ENCODE measurements at regions not wholly inside any gene's neighbourhood (a gene's known extent, or its start where the extent isn't known, plus 50 kb on each side); places are given as distances from the start of the nearest gene placed in this dataset.

GRCh38 chr2:236984046-236984445 lies 101.6 kb upstream of the COPS8 start:
- peaks cover 3% of the 10 kb centered on the region for H3K9me3 ChIP-seq (ENCODE audit: control insufficient read depth, low read depth, low read length)
- WGBS (ENCODE audit: insufficient coverage, low lambda C conversion rate): 50% methylated on average over 1 of the region's 1 CpG
- H3K27me3 ChIP-seq (ENCODE audit: control insufficient read depth, insufficient read depth, low read length): no peaks in the 10 kb centered on the region

GRCh38 chr2:236985761-236986339 lies 99.8 kb upstream of the COPS8 start:
- Histone ChIP-seq H3K36me3 (ENCODE audit: control insufficient read depth, insufficient read depth, low read length) (no peaks in the 10 kb centered on the region), H3K4me1 (ENCODE audit: control insufficient read depth, insufficient read depth, low read length) (peaks cover 6% of the 10 kb centered on the region), H3K4me3 (ENCODE audit: low read length) (no peak overlapping the region), H3K27me3 (ENCODE audit: control insufficient read depth, insufficient read depth, low read length) (no peaks in the 10 kb centered on the region), H3K9me3 (ENCODE audit: control insufficient read depth, low read depth, low read length) (peaks cover 3% of the 10 kb centered on the region), H3K27ac (ENCODE audit: low read length) (no peak overlapping the region)
- DNase-seq: no peak
- WGBS (ENCODE audit: insufficient coverage, low lambda C conversion rate): no CpG with 5 or more reads among the region's 7 CpGs

More at GRCh38 chr2:236984046-236984445, 101.6 kb upstream of the COPS8 start:
- H3K4me1 ChIP-seq (ENCODE audit: control insufficient read depth, insufficient read depth, low read length): peaks cover 6% of the 10 kb centered on the region
- H3K27ac ChIP-seq (ENCODE audit: low read length): no peak overlapping the region
- no peak for DNase-seq
- no peak overlapping the region for H3K4me3 ChIP-seq (ENCODE audit: low read length)
- H3K36me3 ChIP-seq (ENCODE audit: control insufficient read depth, insufficient read depth, low read length): no peaks in the 10 kb centered on the region

DNA sequence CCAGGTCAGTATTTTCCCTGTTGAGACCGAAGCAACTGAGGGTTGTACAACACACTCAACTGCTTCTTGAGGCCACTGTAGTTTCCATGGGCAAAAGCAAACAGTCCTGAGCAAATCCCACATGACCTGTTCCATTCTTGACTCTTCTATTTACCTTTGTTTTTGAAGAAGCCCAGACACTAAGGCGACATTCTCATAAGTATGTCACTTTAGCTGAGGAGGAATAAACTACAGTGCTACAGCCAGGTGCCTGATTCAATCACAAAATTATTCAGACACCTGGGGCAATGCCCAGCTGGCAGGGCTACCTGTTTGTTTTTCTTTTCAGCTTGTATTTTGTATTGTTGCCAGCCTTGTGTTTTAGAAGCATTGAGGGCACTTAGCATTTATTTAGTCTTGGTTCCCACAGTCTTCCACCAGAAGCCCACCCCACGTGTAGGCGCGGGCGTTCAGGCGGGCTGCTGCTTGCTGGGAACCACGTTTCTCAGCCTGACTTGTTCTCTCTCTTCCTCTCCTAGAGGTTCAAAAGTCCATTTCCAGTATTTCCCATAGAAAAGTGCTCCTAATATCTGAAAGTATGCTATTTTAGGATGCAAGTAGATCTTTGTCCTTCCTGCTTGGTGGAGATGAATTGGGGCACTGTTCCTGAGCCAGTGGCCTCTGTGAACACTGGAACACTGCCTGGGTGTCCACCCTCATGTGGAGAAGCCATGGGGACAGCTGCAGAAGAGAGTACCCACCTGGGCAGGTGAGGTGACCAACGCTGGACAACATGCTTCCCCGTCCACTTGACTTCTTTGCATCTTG lies 99.0 kb upstream of the COPS8 start:
- Histone ChIP-seq H3K36me3 (ENCODE audit: control insufficient read depth, insufficient read depth, low read length) (no peaks in the 10 kb centered on the region), H3K9me3 (ENCODE audit: control insufficient read depth, low read depth, low read length) (peaks cover 3% of the 10 kb centered on the region), H3K27ac (ENCODE audit: low read length) (no peak overlapping the region), H3K4me3 (ENCODE audit: low read length) (no peak overlapping the region), H3K27me3 (ENCODE audit: control insufficient read depth, insufficient read depth, low read length) (no peaks in the 10 kb centered on the region), H3K4me1 (ENCODE audit: control insufficient read depth, insufficient read depth, low read length) (peaks cover 6% of the 10 kb centered on the region)
- WGBS (ENCODE audit: insufficient coverage, low lambda C conversion rate): no CpG with 5 or more reads among the region's 10 CpGs
- peak in 1 of 2 donors; percentile 16 for DNase-seq

- Histone ChIP-seq H3K27me3 (ENCODE audit: control insufficient read depth, insufficient read depth, low read length) (no peaks in the 10 kb centered on the region), H3K36me3 (ENCODE audit: control insufficient read depth, insufficient read depth, low read length) (no peaks in the 10 kb centered on the region), H3K27ac (ENCODE audit: low read length) (peak overlapping the region; percentile 10), H3K9me3 (ENCODE audit: control insufficient read depth, low read depth, low read length) (peaks cover 3% of the 10 kb centered on the region), H3K4me1 (ENCODE audit: control insufficient read depth, insufficient read depth, low read length) (peaks cover 3% of the 10 kb centered on the region), H3K4me3 (ENCODE audit: low read length) (no peak overlapping the region)
- DNase-seq: no peak
- no CpG with 5 or more reads among the region's 2 CpGs for WGBS (ENCODE audit: insufficient coverage, low lambda C conversion rate)
Observed at GRCh38 chr2:236988216-236988615, 97.5 kb upstream of the COPS8 start.

DNA sequence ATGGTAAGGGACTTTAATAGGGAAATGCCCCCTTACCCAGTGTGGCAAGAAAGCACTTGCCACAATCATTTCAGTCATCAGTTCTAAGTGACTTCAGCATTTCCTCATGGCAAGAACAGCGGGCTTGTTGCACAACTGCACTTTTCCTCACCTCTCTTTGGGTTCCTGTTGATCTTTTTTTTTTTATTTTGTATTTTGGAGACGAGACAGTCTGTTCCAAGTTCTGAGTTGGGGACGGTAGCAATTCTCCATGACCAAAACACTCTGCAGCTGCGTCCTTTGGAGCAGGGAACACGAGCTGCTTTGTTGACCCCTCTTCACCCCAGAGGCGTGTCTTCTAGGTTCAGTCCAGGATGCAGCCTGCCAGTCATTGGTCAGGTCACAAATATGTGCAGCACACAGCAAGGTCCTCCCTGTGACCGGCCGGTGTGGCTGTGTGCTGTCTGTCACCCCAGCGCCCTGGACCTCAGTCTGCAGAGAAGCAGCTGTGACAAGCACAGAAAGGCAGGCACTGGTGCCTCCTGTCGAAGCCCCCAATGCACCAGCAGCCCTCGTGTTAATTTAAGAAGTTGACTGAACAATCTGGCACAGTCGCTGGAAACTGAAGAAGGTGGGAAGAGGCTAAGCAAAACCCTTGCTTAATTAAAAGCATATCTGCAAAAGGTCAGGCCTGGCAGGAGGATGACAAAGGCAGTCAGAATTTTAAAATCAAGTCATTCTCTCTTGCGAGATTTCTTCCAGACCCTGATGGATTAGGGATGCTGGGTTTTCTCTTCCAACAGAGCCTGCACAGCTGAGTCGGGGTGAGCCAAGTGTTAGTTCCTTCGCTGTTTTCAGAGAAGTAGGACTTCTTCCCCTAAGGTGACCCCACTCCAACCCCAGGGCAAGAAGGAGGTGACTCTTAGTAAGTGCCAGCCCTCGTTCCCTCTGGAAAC lies 96.7 kb upstream of the COPS8 start:
- no peaks in the 10 kb centered on the region for H3K27me3 ChIP-seq (ENCODE audit: control insufficient read depth, insufficient read depth, low read length)
- WGBS (ENCODE audit: insufficient coverage, low lambda C conversion rate): no CpG with 5 or more reads among the region's 16 CpGs
- H3K36me3 ChIP-seq (ENCODE audit: control insufficient read depth, insufficient read depth, low read length): no peaks in the 10 kb centered on the region
- peaks cover 3% of the 10 kb centered on the region for H3K4me1 ChIP-seq (ENCODE audit: control insufficient read depth, insufficient read depth, low read length)
- DNase-seq: peak; percentile 61 to 62
- H3K4me3 ChIP-seq (ENCODE audit: low read length): no peak overlapping the region
- H3K9me3 ChIP-seq (ENCODE audit: control insufficient read depth, low read depth, low read length): no peaks in the 10 kb centered on the region
- H3K27ac ChIP-seq (ENCODE audit: low read length): peak overlapping the region; percentile 10

DNA sequence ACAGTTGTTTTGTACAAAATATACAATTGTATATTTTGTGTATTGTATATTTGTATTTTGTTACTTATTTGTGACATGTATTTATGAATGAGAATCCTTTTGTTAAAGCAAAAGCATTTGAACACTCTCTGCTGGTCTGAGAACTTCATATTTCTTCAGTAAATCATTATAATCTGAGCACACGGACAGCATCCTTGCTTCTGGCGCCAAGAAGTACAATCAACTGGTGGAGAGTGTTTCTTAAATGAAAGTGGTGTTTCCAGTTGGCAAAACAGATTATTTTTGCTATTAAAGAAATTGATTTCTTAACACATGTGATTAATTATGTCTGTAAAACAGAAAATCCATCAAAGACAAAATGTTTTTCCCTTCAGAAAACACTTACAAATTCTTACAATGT lies 95.1 kb upstream of the COPS8 start:
- Histone ChIP-seq H3K4me3 (ENCODE audit: low read length) (no peak overlapping the region), H3K4me1 (ENCODE audit: control insufficient read depth, insufficient read depth, low read length) (peaks cover 3% of the 10 kb centered on the region), H3K9me3 (ENCODE audit: control insufficient read depth, low read depth, low read length) (no peaks in the 10 kb centered on the region), H3K36me3 (ENCODE audit: control insufficient read depth, insufficient read depth, low read length) (no peaks in the 10 kb centered on the region), H3K27ac (ENCODE audit: low read length) (no peak overlapping the region), H3K27me3 (ENCODE audit: control insufficient read depth, insufficient read depth, low read length) (no peaks in the 10 kb centered on the region)
- WGBS (ENCODE audit: insufficient coverage, low lambda C conversion rate): no CpG with 5 or more reads among the region's 2 CpGs
- no peak for DNase-seq

DNA sequence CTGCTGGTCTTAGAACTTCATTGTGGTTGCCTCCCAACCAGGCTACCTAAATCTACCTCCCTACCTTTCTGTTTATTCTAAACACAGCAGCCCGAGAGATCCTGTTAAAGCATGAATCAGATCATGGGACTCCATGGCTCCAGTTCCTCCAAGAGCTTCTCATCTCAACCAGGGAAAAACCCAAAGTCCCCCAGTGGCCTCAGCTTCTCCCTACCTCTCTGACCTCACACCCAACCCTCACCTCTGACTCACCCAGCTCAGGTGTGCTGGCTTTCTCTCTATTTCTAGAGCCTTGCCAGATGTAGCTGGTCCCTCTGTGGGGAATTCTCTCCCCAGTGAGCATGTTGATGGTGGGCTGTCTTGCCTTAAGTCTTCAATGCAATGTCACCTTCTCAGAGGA lies 93.8 kb upstream of the COPS8 start:
- H3K4me1 ChIP-seq (ENCODE audit: control insufficient read depth, insufficient read depth, low read length): peaks cover 3% of the 10 kb centered on the region
- no peaks in the 10 kb centered on the region for H3K36me3 ChIP-seq (ENCODE audit: control insufficient read depth, insufficient read depth, low read length)
- H3K4me3 ChIP-seq (ENCODE audit: low read length): no peak overlapping the region
- no peak overlapping the region for H3K27ac ChIP-seq (ENCODE audit: low read length)
- H3K9me3 ChIP-seq (ENCODE audit: control insufficient read depth, low read depth, low read length): no peaks in the 10 kb centered on the region
- WGBS (ENCODE audit: insufficient coverage, low lambda C conversion rate): no CpG with 5 or more reads among the region's 1 CpG
- no peaks in the 10 kb centered on the region for H3K27me3 ChIP-seq (ENCODE audit: control insufficient read depth, insufficient read depth, low read length)
- DNase-seq: no peak

DNA sequence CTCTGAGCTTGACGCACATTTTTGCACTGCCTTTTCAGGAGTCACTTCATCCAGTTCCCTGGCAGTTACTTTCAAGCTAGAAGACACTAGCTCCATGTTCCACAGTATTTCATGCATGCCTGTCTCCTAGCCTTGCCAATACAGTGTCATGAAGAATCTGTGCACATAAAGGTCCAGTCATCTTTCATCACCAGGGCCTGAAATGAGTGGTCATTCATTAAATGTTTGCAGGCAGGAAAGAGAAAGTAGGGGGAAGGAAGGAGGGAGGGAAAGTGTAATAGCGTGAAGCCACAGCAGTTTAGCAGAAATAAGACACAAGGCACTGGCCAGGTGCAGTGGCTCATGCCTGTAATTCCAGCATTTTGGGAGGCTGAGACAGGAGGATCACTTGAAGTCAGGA lies 92.4 kb upstream of the COPS8 start:
- Histone ChIP-seq H3K4me1 (ENCODE audit: control insufficient read depth, insufficient read depth, low read length) (peaks cover 3% of the 10 kb centered on the region), H3K36me3 (ENCODE audit: control insufficient read depth, insufficient read depth, low read length) (no peaks in the 10 kb centered on the region), H3K27me3 (ENCODE audit: control insufficient read depth, insufficient read depth, low read length) (no peaks in the 10 kb centered on the region), H3K4me3 (ENCODE audit: low read length) (no peak overlapping the region), H3K27ac (ENCODE audit: low read length) (no peak overlapping the region), H3K9me3 (ENCODE audit: control insufficient read depth, low read depth, low read length) (no peaks in the 10 kb centered on the region)
- no peak for DNase-seq
- WGBS (ENCODE audit: insufficient coverage, low lambda C conversion rate): no CpG with 5 or more reads among the region's 2 CpGs

- no peak for DNase-seq
- whole genome bisulfite sequencing (ENCODE audit: insufficient coverage, low lambda C conversion rate): 83% methylated on average over 3 of the region's 9 CpGs
- no peaks in the 10 kb centered on the region for H3K36me3 ChIP-seq (ENCODE audit: control insufficient read depth, insufficient read depth, low read length)
- no peak overlapping the region for H3K4me3 ChIP-seq (ENCODE audit: low read length)
- no peaks in the 10 kb centered on the region for H3K4me1 ChIP-seq (ENCODE audit: control insufficient read depth, insufficient read depth, low read length)
- H3K9me3 ChIP-seq (ENCODE audit: control insufficient read depth, low read depth, low read length): no peaks in the 10 kb centered on the region
- H3K27me3 ChIP-seq (ENCODE audit: control insufficient read depth, insufficient read depth, low read length): no peaks in the 10 kb centered on the region
- no peak overlapping the region for H3K27ac ChIP-seq (ENCODE audit: low read length)
Observed at GRCh38 chr2:236994361-236994760, 91.3 kb upstream of the COPS8 start.

DNA sequence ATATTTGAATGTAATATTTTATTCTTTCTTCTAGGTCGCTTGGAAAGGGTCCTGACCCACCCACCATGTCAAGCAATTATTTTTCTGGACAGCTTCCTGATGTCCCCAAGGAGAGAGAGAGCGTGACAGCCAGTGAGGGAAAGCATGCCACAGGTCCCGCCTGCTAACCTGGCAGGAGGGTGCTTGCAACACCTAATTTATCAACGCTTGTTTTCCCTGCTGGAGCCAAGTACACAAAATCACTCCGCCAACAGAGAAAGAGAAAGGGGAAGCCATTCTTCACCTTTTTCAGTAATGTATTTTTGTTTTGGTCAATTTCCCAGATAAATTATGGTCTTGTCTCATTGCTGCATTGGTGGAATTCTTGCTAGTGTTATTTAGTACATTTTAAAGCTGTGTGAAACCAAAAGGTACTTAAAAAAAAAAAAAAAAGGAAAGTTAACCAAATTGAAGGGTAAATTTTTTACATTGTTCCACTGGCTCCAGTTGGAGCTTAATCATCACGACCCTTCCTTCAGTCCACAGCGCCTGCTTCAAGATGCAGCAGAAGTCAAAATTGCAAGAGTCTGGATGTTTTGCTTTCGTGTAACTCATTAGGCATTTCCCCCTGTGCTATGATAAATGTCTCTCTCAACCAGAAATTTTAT lies 88.5 kb upstream of the COPS8 start:
- 60% methylated on average over 1 of the region's 8 CpGs for WGBS (ENCODE audit: insufficient coverage, low lambda C conversion rate)
- no peak overlapping the region for H3K4me3 ChIP-seq (ENCODE audit: low read length)
- no peaks in the 10 kb centered on the region for H3K4me1 ChIP-seq (ENCODE audit: control insufficient read depth, insufficient read depth, low read length)
- no peaks in the 10 kb centered on the region for H3K36me3 ChIP-seq (ENCODE audit: control insufficient read depth, insufficient read depth, low read length)
- DNase-seq: no peak
- no peak overlapping the region for H3K27ac ChIP-seq (ENCODE audit: low read length)
- no peaks in the 10 kb centered on the region for H3K9me3 ChIP-seq (ENCODE audit: control insufficient read depth, low read depth, low read length)
- H3K27me3 ChIP-seq (ENCODE audit: control insufficient read depth, insufficient read depth, low read length): no peaks in the 10 kb centered on the region
